ENCODE measurements at regions not wholly inside any gene's neighbourhood (a gene's known extent, or its start where the extent isn't known, plus 50 kb on each side); places are given as distances from the start of the nearest gene placed in this dataset.
A peak's percentile ranks its signal among the peaks of the same experiment; 100 is the strongest.

- WGBS, 2 donors: 43 to 44% methylated on average over 7 of the region's 7 CpGs
- no peak for ATAC-seq
- no peak overlapping the region for H3K27ac ChIP-seq
- peak; percentile 29 to 43 for DNase-seq
- H3K27me3 ChIP-seq: peaks cover 0 to 23% (median 0%) of the 10 kb centered on the region in 7 donors
- H3K4me1 ChIP-seq: no peaks in the 10 kb centered on the region
- H3K4me3 ChIP-seq: no peak overlapping the region
- no peak for TF ChIP-seq CTCF (IDR thresholded peaks at IDR 0.05)
- H3K9me3 ChIP-seq: peaks cover 0 to 8% (median 0%) of the 10 kb centered on the region in 11 donors
- H3K36me3 ChIP-seq: no peaks in the 10 kb centered on the region
- intact Hi-C loops (cut with DNase I): no loop called here
Observed at GRCh38 chr20:60921022-60921622, 330.9 kb upstream of the CDH4 start.

GRCh38 chr20:60926831-60927230 is 325.2 kb upstream of the CDH4 start:
- no peaks in the 10 kb centered on the region for H3K4me1 ChIP-seq
- DNase-seq (no peak), ATAC-seq (no peak)
- H3K4me3 ChIP-seq: no peak overlapping the region
- intact Hi-C loops (cut with DNase I): no loop called here
- peaks cover 0 to 22% (median 0%) of the 10 kb centered on the region in 7 donors for H3K27me3 ChIP-seq
- no peaks in the 10 kb centered on the region for H3K9me3 ChIP-seq
- TF ChIP-seq CTCF (IDR thresholded peaks at IDR 0.05): no peak
- no peak overlapping the region for H3K27ac ChIP-seq
- 70 to 71% methylated on average over 4 of the region's 4 CpGs for WGBS, 2 donors
- no peaks in the 10 kb centered on the region for H3K36me3 ChIP-seq

- H3K4me1 ChIP-seq: no peaks in the 10 kb centered on the region
- no peak for DNase-seq
- no peaks in the 10 kb centered on the region for H3K36me3 ChIP-seq
- peaks cover 0 to 22% (median 0%) of the 10 kb centered on the region in 7 donors for H3K27me3 ChIP-seq
- ATAC-seq: no peak
- H3K9me3 ChIP-seq: no peaks in the 10 kb centered on the region
- intact Hi-C loops (cut with DNase I): no loop called here
- H3K27ac ChIP-seq: no peak overlapping the region
- no peak overlapping the region for H3K4me3 ChIP-seq
- 61 to 70% methylated on average over 1 of the region's 1 CpG for WGBS, 2 donors
- no peak for TF ChIP-seq CTCF (IDR thresholded peaks at IDR 0.05)
Observed at GRCh38 chr20:60928341-60928740, 323.7 kb upstream of the CDH4 start.

GRCh38 chr20:60930023-60930790 is 321.9 kb upstream of the CDH4 start:
- Histone ChIP-seq H3K4me1 (no peaks in the 10 kb centered on the region), H3K27ac (no peak overlapping the region), H3K27me3 (peaks cover 0 to 22% (median 0%) of the 10 kb centered on the region in 7 donors), H3K36me3 (no peaks in the 10 kb centered on the region), H3K9me3 (no peaks in the 10 kb centered on the region), H3K4me3 (no peak overlapping the region)
- DNase-seq (no peak), ATAC-seq (no peak)
- 71 to 80% methylated on average over 15 of the region's 15 CpGs for WGBS, 2 donors
- intact Hi-C loops (cut with DNase I): loop anchor here in 1 of 10 donors (10.0 kb wide), 1 partner anchor 55 kb away; no protein-coding TSS in a partner anchor
- TF ChIP-seq CTCF (IDR thresholded peaks at IDR 0.05): no peak

Data from heart right ventricle (tissue), 16 donors.